ENCODE measurements at regions not wholly inside any gene's neighbourhood (a gene's known extent, or its start where the extent isn't known, plus 50 kb on each side); places are given as distances from the start of the nearest gene placed in this dataset.

- no peak for TF ChIP-seq CTCF (IDR thresholded peaks at IDR 0.05)
- no peak for TF ChIP-seq EZH2 (IDR thresholded peaks at IDR 0.05; ENCODE audit: borderline replicate concordance, insufficient read depth, low read depth, low read length, poor library complexity, severe bottlenecking)
These were observed 556.7 kb upstream of the GRIN3A start for GRCh38 chr9:102295188-102295587.

Measured in B cell (primary cell).